ENCODE measurements at regions not wholly inside any gene's neighbourhood (a gene's known extent, or its start where the extent isn't known, plus 50 kb on each side); places are given as distances from the start of the nearest gene placed in this dataset.
A peak's percentile ranks its signal among the peaks of the same experiment; 100 is the strongest.

GRCh38 chr15:35728219-35728940 is 182.4 kb upstream of the DPH6 start:
- DNase-seq = no peak

GRCh38 chr15:35736150-35736549 is 190.2 kb upstream of the DPH6 start:
- DNase-seq = no peak

GRCh38 chr15:35737441-35737840 is 191.5 kb upstream of the DPH6 start:
- DNase-seq = no peak

GRCh38 chr15:35738370-35738769 is 192.4 kb upstream of the DPH6 start:
- DNase-seq = no peak

GRCh38 chr15:35740761-35741160 is 194.8 kb upstream of the DPH6 start:
- no peak for DNase-seq

- no peak for DNase-seq
These were observed 195.4 kb upstream of the DPH6 start for GRCh38 chr15:35741395-35741794.

GRCh38 chr15:35741881-35742280 is 195.9 kb upstream of the DPH6 start:
- DNase-seq = no peak

- DNase-seq = no peak
These were observed 197.4 kb upstream of the DPH6 start for GRCh38 chr15:35743321-35743720.

- DNase-seq = no peak
These were observed 200.2 kb upstream of the DPH6 start for GRCh38 chr15:35746121-35746520.

- no peak for DNase-seq
These were observed 202.1 kb upstream of the DPH6 start for GRCh38 chr15:35748105-35748504.

GRCh38 chr15:35750051-35750450 is 204.1 kb upstream of the DPH6 start:
- no peak for DNase-seq

- peak in 2 of 5 donors; percentile 13 to 22 for DNase-seq
These were observed 205.6 kb upstream of the DPH6 start for GRCh38 chr15:35751413-35752133.

GRCh38 chr15:35752134-35752466 is 206.1 kb upstream of the DPH6 start:
- no peak for DNase-seq

GRCh38 chr15:35753486-35753885 is 207.5 kb upstream of the DPH6 start:
- no peak for DNase-seq

- no peak for DNase-seq
These were observed 209.4 kb upstream of the DPH6 start for GRCh38 chr15:35755237-35755802.

- DNase-seq = no peak
These were observed 210.7 kb upstream of the DPH6 start for GRCh38 chr15:35756623-35757022.

- DNase-seq = no peak
These were observed 211.4 kb upstream of the DPH6 start for GRCh38 chr15:35757361-35757760.

- DNase-seq = no peak
These were observed 211.8 kb upstream of the DPH6 start for GRCh38 chr15:35757765-35758164.

- no peak for DNase-seq
These were observed 218.9 kb upstream of the DPH6 start for GRCh38 chr15:35764661-35765519.

GRCh38 chr15:35768949-35769348 is 223.0 kb upstream of the DPH6 start:
- DNase-seq = no peak

GRCh38 chr15:35769656-35770055 is 223.7 kb upstream of the DPH6 start:
- DNase-seq = no peak

GRCh38 chr15:35771746-35772442 is 225.9 kb upstream of the DPH6 start:
- DNase-seq = no peak

GRCh38 chr15:35774653-35775052 is 228.7 kb upstream of the DPH6 start:
- DNase-seq = no peak

Data from T-helper 1 cell (primary cell).